Stimulated activated CD8-positive, alpha-beta memory T cell treated with anti-CD3 and anti-CD28 coated beads, Interleukin-4, amount 100 ng/mL, for 48 hours (primary cell): ENCODE measurements at regions not wholly inside any gene's neighbourhood (a gene's known extent, or its start where the extent isn't known, plus 50 kb on each side); places are given as distances from the start of the nearest gene placed in this dataset.
"Not testable (repeated sequence)": the region's sequence is repeated elsewhere in the genome, so short reads cannot be mapped to it uniquely, and the experiment has no call there.

Source experiments
- DNase-seq: peaks from one replicate; pipeline ENCODE4 v3.0.0-alpha.2; 2020

- DNase-seq: not testable (repeated sequence)
These were observed 142.9 kb downstream of the NBPF8 start for GRCh38 chr1:120557605-120558302.

- peak; percentile 68 for DNase-seq
These were observed 143.6 kb downstream of the NBPF8 start for GRCh38 chr1:120558303-120559060.

DNA sequence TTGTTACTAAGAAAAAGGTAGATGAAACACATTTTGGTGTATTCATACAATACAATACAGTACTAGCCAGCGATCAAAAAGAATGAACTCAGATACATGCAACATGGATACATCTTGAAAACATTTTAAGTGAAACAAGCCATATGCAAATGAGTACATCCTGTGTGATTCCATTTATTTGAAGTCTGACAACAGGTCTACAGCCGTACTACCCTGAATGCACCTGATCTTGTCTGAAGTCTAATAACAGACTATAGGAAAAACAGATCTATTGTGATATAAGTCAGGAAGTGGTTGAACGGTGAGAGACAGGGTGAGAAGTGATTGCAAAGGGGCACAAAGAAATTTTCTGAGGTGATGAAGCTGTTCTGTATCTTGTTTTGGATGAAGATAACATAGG is 146.9 kb downstream of the NBPF8 start:
- not testable (repeated sequence) for DNase-seq

DNA sequence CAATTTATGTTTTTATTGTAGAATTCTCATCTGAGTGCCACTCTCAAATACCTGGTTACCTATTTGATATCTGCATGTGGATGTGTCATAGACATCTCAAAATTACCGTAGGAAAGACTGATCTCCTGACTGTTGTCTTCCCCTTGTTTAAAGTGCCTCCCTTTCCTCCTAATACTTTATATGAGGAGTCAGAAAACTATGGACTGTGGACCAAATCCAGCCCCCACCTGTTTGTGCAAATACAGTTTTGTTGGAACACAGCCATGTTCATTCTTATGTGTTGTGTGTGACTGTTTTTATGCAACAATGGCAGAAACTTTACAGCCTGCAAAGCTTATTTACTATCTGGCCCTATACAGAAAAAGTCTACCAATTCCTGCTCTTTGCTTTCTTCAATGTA is 150.6 kb downstream of the NBPF8 start:
- DNase-seq: not testable (repeated sequence)

- not testable (repeated sequence) for DNase-seq
These were observed 152.8 kb downstream of the NBPF8 start for GRCh38 chr1:120567620-120568019.

DNA sequence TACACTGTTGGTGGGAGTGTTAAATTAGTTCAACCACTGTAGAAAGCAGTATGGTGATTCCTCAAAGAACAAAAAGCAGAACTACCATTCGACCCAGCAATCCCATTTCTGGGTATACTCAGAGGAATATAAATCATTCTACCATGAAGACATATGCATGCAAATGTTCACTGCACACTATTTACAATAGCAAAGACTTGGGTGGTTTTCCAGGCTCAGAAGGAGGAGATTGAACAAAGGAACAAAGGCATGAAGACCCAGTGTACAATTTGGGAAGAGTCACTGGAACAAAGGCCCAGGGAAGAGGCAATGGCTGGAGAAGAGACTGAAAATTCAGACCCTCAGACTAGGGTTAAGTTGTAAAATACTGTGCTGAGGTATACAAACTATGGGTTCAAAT is 148.5 kb upstream of the NBPF26 start:
- DNase-seq: not testable (repeated sequence)

DNA sequence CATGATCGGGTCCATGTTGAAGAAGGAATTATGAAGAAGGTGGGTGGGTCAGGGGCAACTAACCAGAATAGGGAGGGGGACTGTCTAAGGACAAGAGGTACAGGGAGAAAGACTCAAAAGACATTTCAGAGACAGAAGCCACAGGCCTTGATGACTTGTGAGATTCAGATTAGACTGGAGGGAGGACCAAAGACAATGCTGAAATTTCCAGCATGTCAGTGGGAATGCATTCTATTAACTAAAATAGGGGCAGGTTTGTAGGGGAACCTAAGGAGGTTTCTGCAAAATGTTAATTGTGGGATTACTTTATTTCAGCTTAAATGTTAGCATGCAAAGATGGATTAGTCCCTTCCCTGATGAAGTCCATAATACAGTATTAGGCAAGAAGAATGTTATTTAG is 141.6 kb upstream of the NBPF26 start:
- DNase-seq: not testable (repeated sequence)

- not testable (repeated sequence) for DNase-seq
These were observed 137.7 kb upstream of the NBPF26 start for GRCh38 chr1:120586053-120586452.

DNA sequence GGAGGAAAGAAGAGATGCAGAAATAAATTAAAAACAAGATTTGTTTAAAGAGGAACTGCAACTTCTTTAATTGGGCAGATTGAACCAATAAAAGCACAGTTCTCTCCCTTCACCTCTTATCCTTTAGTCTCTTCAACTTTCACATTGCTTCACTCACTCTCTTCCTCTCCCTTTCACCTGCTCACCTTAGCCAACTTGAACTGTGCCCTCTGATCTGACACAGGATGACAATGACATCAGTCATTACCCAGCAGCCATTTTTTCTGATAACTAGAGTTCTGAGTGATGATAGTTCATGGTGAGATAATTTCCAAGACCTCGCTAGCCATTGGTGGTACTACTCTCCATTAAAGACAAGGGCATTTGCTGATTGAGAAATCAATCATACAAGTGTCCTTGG is 134.9 kb upstream of the NBPF26 start:
- not testable (repeated sequence) for DNase-seq

DNA sequence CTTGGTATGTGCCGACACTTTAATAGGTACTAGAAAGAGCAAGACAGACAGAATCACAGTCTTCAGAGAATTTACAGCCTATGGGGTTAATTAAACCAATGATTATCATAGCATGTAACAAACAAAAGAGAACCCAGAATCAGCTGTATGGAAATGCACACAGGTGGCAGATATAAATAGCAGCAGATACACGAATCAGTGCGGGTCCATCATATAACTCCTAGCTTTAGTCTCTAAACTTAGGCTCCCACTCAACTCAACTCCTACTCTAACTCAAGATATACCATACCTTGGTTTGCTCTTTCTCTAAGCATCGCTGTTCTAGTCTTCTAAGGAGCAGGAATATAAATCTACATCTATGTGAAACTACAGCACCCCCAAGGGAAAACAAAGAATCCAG is 132.0 kb upstream of the NBPF26 start:
- not testable (repeated sequence) for DNase-seq

DNA sequence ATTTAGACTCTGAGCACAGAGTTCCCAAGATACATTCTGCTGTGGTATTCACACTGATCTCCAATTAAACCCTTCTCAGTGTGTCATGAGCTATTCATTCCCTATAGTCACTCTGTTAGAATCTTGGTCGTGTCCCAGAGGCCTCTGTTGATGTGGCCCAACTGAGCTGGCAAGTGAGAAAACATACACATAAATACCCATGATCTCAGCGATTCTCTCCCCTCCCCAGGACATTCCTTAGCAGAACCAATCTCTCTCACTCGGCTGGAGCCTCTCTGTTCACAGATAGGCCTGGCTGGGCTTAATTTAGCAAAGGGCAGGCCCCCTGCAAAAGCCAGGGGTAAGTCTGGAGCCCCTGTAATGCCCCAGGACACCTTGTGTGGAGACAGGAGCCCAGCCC is 130.8 kb upstream of the NBPF26 start:
- DNase-seq: not testable (repeated sequence)

DNA sequence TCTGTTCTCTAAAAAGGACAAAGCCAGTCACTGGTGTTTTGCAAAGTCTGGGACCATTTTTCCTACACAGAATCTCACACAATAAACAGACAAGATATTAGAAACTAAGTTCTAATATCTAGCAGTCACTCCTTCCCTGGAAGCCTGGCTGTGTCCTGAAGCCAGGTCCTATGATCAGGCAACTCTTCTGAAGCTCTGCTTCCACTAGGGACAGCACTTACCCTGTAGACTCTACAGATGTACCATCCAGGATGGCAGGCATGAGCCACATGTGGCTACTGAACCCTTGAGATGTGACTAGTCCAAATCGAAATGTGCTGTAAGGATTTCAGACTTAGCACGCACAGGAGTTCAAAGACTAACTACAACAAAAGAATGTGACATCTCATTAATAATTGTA is 130.1 kb upstream of the NBPF26 start:
- not testable (repeated sequence) for DNase-seq

- not testable (repeated sequence) for DNase-seq
These were observed 125.3 kb upstream of the NBPF26 start for GRCh38 chr1:120598331-120598951.

DNA sequence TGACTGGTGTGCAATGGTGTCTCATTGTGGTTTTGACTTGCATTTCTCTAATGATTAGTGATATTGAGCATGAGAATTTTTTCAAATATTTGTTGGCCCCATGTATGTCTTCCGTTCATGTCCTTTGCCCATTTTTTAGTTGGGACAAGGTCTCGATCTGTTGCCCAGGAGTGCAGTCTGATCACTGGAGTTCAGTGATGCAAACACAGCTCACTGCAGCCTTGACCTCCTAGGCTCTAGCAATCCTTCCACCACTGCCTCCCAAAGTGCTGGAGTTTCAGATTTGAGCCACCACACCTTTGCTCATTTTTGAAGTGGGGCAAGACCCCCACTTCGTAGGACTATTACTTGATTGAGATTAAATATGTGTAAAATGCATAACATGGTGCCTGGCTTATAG is 124.2 kb upstream of the NBPF26 start:
- not testable (repeated sequence) for DNase-seq

DNA sequence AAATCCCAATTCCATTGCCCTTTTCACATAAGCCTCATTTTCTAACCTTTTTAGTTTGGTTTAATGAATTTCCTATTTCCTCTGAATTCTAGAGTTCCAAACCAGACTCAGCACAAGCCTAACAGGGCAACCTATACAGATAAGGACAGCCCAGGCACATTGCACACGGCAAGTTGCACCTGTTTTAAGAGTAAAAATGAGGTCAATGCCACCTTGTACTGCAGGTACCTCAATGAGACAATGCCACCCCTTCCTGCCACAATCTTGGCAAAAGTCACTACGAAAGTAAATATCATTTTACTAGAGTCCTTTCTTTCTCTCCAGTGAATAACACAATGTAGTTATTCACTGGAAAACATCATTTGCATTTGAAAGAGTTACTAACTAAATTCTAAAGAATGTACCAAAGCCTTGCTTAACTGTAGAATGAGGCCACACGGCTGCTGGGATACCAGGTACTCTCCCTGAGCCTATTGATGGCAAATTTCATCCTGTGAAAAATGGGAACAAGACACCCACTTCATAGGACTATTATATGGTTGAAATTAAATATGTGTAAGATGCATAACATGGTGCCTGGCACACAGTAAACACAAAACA is 123.2 kb upstream of the NBPF26 start:
- DNase-seq: not testable (repeated sequence)

GRCh38 chr1:120607882-120608281 is 115.9 kb upstream of the NBPF26 start:
- not testable (repeated sequence) for DNase-seq

DNA sequence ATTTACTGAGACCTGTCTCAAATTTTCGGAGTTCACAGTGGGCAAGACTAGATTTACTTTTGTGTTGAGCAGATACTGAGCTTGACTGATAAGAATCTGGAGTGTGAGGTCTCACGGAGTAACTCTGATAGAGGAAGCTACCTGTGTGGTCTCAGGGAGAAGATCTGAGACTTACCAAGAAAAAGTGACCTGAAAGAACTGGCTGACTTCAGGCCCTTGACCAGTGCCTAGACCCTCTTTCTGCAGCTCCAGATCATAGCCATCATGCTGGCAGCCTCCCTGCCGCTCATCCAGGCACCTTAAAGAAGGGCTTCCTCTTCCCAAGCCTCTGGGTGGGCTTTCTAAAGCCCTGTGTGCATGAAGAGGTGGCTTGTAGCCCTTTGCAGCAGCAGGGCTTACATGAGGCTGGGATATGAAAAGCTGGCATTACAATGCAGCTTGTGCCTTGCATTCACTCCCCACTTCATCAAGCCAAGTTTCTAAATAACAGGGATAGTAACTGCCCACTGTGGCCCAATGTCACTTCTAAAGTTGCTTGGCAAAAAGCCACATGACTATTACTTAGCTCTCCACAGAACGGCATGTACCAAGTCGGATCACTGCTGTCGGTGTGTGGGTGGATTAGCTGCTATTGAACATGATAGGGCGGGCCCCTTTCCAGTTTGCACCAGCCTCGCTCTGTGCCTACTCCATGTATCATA is 115.3 kb upstream of the NBPF26 start:
- DNase-seq: not testable (repeated sequence)

DNA sequence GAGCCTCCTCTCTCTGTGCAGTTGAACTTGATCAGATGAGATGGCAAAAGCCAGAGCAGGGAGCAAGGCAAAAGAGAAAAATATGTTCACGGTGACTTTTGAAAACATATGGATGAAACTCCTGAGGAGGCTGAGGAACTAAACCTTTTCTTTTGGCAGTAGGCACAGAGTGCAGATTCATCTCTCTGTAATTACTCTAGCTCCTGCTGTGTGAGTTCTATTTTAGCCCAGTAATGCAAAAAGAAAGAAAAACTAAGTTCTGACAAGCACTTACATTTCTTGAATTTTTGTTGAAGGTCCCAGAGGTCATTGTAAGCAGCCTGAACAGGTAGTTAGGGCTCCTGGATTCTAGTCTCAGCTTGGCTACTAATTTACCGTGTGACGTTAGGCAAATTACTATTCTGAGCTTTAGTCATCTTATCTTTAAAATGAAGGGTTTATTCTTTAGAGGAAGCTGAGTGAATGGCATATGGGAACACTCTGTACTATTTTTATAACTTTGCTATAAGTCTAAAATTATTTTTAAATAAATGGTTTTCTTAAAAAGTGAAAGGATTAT is 114.7 kb upstream of the NBPF26 start:
- not testable (repeated sequence) for DNase-seq

DNA sequence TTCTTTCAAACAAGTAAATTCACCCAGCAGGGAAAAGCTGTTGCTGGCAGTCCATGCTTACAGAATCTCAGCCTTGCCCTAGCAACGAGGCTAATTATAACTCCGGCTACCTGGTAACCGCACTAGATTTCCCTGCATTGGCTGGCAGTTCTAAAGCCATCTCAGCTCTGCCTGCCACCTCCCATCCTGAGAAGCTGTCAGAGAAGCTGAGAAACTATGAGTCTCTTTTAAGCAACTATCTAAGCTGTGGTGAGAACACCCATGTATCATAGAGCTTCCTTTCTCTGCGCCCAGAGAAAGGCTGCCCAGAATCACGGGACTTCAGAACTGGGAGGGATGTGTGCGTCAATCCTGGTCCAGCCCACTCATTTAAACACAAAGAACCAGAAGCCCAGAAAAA is 113.9 kb upstream of the NBPF26 start:
- not testable (repeated sequence) for DNase-seq

GRCh38 chr1:120614931-120615639 is 108.7 kb upstream of the NBPF26 start:
- not testable (repeated sequence) for DNase-seq

- not testable (repeated sequence) for DNase-seq
These were observed 106.3 kb upstream of the NBPF26 start for GRCh38 chr1:120617493-120617892.
